AG10803 (cell line): ENCODE measurements at regions not wholly inside any gene's neighbourhood (a gene's known extent, or its start where the extent isn't known, plus 50 kb on each side); places are given as distances from the start of the nearest gene placed in this dataset.

Experiments
- DNase-seq: peaks from one replicate; pipeline ENCODE4 v3.0.0; 2010; ENCODE audit warnings: low read depth
- H3K4me3 ChIP-seq: 2 replicates; pipeline ENCODE4 v1.5.1; 2011; ENCODE audit warnings: mild to moderate bottlenecking, low read length, control low read depth
- TF ChIP-seq, protein P1 (sequence below): conservative IDR thresholded peaks from 2 replicates; pipeline ENCODE4 v1.5.1; 2011; ENCODE audit warnings: mild to moderate bottlenecking, low read length, control low read depth, inconsistent platforms

DNA sequence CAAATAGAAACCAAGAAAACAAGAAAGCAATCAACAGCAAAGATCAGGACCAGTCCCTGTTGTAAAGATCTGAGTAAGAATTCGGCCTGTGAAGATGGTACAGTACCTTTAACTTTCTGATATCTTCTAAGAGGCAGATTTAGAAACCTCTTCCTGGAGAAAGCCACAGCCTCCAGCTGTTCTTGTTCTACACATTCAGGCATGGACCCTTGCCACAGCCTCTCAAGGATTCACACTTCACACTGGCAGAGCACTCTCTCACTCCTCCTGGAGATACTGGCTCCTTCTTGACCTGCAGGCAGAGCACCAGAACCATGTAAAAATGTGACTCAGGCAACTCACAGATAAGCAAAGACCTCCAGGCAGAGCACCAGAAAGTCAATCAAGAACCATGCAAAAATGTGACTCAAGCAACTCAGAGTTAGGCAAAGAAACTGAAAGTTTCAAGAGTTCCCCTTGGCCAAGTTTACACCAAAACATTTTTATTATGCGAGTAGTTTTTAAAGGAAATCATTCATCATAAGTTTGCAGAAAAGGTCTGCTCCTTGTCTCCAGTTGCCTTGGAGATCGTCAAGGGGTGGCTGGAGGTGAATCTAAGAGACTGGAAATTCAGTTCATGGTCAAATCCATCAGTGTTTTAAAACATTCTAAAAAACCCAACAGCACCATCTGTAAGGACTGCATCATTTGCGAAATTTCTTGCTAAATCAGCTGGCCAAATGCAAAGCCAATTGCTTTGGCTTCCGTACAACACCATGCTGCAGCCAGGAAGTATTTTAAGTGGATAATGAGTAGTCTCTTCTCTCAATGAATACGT lies 119.3 kb upstream of the MDM1 start:
- H3K4me3 ChIP-seq = peak overlapping the region; percentile 16
- DNase-seq = peak; percentile 94
- TF ChIP-seq, protein P1, sequence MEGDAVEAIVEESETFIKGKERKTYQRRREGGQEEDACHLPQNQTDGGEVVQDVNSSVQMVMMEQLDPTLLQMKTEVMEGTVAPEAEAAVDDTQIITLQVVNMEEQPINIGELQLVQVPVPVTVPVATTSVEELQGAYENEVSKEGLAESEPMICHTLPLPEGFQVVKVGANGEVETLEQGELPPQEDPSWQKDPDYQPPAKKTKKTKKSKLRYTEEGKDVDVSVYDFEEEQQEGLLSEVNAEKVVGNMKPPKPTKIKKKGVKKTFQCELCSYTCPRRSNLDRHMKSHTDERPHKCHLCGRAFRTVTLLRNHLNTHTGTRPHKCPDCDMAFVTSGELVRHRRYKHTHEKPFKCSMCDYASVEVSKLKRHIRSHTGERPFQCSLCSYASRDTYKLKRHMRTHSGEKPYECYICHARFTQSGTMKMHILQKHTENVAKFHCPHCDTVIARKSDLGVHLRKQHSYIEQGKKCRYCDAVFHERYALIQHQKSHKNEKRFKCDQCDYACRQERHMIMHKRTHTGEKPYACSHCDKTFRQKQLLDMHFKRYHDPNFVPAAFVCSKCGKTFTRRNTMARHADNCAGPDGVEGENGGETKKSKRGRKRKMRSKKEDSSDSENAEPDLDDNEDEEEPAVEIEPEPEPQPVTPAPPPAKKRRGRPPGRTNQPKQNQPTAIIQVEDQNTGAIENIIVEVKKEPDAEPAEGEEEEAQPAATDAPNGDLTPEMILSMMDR = peak; percentile 8; the same call in 1 of the 2 replicates

DNA sequence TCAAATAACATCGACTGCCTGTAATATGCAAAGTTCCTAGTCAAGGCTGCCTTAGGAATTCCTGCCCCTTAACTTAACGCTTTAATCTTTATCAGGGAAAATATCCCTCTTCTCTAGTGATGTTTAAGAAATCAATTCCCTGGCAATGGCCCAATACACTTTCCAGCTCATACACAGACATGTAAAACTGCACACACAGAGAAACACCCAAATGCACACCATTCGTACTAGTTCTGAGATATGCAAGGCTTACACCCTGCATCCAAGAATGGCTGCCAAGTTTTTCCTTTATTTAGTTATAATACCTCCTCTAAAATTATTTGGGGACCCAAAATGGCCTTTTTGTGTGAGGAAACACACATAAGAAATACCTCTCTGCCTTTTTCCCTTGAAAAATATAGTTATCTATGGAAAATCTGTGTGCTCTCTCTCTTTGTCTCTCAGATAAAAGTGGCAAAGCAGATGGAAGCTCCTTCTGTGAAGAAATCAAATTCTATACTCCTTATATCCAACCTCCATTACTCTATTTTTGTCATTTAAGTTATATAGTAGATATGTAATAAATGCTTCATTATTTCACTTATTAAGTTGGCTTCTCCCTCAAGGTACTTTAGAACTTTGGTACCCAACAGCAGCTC lies 120.0 kb upstream of the MDM1 start:
- DNase-seq = no peak
- TF ChIP-seq, protein P1 = no peak
- no peak overlapping the region; the same call in 1 of the 2 replicates for H3K4me3 ChIP-seq

DNA sequence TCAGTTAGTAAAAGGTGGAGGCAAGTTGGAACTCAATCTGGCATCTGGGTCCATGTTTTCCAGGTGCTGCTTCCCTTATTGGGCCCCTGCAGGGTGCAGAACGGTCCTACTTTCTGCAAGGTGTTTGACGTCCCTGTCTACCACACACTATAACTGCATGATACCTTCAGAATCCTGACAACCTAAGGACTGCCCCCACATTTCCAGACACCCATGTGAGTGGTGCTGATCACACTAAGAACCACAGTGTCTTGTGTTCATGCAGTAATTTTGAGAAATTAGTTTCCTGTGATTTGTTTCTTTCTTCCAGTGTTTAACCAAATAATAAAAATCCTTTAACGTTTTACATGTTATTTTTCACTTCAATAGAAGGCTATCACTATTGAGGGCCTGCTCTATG lies 121.1 kb upstream of the MDM1 start:
- no peak overlapping the region for H3K4me3 ChIP-seq
- TF ChIP-seq, protein P1 = no peak
- no peak for DNase-seq

DNA sequence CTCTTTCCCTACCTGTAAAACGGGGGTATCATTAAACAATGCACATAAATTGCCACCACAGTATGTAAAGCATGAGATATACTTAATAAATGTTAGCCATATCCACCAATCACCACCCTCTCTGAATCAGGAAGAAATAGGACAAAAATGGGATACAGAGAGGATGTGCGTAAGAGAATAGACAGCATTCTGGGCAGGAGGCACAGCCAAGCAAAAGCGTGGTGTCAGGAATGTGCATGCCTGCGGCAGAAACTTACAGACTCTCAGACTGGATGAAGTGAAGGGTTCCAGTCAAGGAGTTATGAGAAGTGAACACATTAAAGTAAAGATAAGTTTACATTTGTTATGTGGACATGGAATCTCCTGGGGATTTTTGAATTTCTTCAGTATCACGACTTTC lies 121.7 kb upstream of the MDM1 start:
- no peak for DNase-seq
- H3K4me3 ChIP-seq = no peak overlapping the region
- TF ChIP-seq, protein P1 = no peak

DNA sequence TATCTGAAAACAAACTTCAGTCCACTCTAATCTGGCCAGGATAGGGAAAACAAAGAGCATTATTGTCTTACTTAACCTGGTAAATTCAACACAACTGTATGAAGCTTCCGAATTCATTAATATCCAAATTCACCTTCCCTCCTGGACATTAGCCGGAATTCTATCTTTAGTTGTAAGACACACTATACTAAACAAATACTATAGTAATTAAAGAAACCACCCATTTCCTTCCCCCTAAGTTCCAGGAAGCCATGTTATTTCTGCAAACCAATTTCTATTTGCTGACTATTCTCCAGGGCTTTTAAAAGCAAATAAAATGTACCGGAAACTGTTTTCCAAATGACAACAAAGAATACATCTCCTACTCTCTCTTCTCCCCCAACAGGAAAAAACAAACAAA lies 122.7 kb upstream of the MDM1 start:
- TF ChIP-seq, protein P1 = no peak

DNA sequence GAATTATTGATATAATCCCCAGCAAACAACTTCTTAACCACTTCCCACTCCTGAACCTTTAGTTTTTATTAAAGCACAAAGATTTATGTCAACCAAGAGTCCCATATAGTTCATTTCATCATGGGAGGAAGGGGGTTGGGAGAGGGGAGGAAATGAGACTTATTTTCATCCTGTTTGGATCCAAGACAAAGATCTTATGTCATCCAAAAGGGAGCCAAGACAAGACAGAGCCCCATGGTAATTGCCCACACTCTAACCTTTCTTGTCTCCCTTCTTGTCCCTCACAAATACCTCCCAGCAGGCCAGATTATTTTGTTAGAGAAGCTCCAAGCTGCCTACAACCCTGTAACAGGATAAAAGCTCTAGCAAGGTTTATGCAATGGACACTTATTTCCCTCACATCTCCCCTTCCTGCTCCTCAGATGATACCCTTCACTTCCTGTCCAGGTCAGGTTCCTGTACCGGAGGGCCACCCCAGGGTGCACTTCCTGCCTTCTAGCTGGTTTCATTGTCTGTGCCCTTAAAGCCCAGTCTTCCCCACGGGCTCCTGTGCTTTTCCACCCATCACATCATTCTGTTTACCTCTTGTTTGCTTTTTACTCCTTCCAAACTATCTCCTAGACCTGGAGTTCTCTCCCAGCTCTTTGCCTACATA lies 123.7 kb upstream of the MDM1 start:
- DNase-seq = no peak
- no peak overlapping the region for H3K4me3 ChIP-seq
- TF ChIP-seq, protein P1 = no peak

More for the DNA sequence above, 122.7 kb upstream of the MDM1 start:
- DNase-seq = no peak
- no peak overlapping the region for H3K4me3 ChIP-seq
